GM21786 (cell line): ENCODE measurements at regions not wholly inside any gene's neighbourhood (a gene's known extent, or its start where the extent isn't known, plus 50 kb on each side); places are given as distances from the start of the nearest gene placed in this dataset.
A peak's percentile ranks its signal among the peaks of the same experiment; 100 is the strongest.

Experiments used
- ATAC-seq: cut with Tn5 transposase; IDR thresholded peaks from one replicate; pipeline ENCODE4 v1.9.1; 2021; ENCODE audit not compliant: unreplicated experiment

- ATAC-seq, result no peak
Measured at GRCh38 chr12:85568395-85569103, 267.7 kb downstream of the RASSF9 start.

- ATAC-seq, result no peak
Measured at GRCh38 chr12:85569261-85569660, 266.9 kb downstream of the RASSF9 start.

DNA sequence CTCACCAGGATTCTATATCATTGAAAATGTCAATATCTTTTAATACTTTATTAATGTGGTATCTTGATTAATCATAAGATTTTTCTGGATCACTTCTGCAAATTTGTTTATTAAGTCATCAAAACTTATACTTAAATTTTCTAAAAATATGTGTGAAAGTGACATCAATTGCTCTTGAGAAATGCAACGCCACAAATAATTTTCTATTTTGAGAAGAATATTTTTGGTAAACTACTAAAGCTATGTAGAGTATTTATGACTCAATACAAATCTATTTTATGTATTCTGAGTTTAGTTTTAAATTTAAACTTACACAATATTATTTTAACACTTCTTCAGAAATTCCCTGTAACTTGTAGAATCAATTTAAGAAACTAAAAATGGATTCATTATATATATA, 263.3 kb downstream of the RASSF9 start:
- no peak for ATAC-seq

DNA sequence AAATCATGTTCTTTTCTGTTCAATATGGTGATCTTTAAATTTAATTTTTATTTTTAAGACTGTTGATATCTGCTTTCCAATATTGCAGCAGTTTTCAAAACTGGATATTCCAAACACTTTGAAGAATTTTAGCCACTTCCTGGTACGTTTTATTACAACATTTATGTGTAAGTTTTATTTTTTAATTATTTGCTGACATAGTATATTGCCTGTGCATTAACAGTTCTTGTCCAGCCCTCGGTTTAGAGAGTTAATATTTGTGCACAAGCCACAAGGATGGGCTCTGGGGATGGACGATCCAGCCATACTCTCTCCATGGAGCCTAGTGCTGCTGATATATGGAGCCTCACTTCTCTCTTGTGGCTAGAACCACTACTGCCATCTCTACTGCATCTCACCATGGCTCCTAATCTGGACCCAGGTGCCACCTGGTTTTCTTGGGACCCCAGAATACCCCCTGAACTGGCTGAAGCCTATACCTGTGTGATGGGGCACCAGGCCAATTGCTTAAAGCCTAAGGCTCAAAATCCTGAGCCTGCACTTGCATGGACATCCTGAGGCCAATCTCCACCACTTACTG, 262.5 kb downstream of the RASSF9 start:
- ATAC-seq, result no peak

- ATAC-seq, result no peak
Measured at GRCh38 chr12:85574291-85574690, 261.9 kb downstream of the RASSF9 start.

DNA sequence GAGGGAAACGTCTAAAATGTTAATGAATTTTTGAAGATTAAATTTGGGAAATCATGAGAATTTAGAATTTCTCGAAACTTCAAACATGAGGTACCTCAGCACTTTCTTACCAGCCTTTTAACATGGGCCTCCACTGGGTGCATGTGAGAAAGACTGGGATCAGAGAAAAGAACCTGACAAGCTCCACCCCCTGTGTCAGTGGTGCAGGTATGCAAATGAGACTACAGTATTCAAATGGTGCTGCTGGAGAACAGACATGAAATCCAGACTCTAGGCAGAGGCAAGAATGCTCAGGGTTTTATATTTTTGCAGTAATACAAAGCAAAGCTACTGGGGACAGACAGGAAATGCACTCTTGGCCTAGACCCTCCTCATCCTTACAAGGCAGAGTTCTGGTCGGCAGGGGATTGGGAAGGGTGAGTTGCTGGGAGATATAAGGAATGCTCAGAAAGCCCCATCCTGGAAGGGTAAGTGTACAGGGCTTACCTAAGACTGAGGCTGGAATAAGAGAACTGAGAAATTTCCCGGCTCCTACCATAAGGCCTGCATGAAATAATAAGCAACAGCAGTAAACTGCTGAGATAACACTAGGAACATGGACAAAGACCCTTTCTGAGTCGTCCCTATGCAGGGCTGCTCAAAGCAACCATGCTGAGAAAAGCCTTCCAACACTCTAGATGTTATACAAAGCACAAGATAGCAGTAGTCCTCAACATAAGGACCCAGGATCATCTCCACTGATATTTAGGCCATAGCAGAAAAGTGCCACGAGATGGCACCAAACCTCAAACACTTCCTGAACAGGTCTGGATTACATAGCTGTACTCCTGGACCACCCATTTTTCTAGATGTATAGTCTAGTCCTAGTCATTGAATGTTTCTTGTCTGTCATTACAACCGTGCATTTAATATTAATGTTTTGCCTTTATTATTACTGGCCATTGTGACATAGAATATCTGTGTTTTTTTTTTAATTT, 260.8 kb downstream of the RASSF9 start:
- peak; percentile 98 for ATAC-seq

- no peak for ATAC-seq
Measured at GRCh38 chr12:85580562-85581168, 255.5 kb downstream of the RASSF9 start.

DNA sequence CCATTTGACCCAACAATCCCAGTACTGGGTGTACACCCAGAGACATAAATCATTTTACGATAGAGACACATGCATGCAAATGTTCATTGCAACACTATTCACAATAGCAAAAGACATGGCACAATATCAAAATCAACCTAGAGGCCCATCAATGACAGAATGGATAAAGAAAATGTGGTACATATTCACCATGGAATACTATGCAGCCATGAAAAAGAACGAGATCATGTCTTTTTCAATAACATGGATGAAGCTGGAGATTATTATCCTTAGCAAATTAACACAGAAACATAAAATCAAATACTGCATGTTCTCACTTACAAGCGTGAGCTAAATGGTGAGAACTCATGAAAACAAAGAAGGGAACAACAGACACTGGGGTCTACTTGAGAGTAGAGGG, 249.1 kb downstream of the RASSF9 start:
- ATAC-seq, result no peak

DNA sequence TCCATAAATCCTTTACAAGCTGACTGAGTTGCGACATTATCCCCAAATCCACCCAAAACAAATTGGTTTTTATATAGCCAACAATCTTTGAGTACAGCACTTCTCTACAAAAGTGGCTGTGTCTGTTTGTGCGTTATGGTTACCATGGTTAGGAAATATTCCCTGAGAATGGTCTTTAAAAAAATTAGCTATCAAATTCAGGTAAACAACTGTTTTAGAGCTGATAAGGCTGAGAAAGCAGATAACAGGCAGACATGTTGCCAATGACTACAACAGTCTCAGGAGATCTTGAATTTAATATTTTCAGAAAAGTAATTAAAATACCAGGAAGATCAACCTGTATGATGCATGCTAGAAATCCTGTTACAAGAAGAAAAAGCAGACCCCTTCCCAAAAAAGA, 248.0 kb downstream of the RASSF9 start:
- no peak for ATAC-seq

DNA sequence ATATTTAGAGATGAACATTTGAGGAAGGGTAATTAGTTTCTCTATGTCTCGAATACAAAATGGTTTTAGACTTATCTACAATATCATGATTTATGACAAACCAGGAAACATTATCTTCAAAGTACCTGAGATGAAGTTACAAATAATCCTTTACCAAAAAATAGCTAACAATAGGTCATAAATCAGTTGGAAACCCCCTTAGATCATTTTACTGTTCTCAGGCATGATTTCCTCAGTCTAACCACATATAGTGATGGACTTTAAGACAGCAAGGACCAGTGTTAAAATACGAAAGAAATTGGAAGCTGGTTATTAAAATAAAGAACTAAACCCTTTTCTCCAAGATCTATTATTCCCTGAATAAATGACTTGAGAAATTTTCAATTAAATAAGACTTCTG, 235.4 kb downstream of the RASSF9 start:
- ATAC-seq, result no peak

- no peak for ATAC-seq
Measured at GRCh38 chr12:85603556-85603955, 232.7 kb downstream of the RASSF9 start.

- no peak for ATAC-seq
Measured at GRCh38 chr12:85606455-85606854, 229.8 kb downstream of the RASSF9 start.

GRCh38 chr12:85609778-85610177, 226.4 kb downstream of the RASSF9 start:
- no peak for ATAC-seq

DNA sequence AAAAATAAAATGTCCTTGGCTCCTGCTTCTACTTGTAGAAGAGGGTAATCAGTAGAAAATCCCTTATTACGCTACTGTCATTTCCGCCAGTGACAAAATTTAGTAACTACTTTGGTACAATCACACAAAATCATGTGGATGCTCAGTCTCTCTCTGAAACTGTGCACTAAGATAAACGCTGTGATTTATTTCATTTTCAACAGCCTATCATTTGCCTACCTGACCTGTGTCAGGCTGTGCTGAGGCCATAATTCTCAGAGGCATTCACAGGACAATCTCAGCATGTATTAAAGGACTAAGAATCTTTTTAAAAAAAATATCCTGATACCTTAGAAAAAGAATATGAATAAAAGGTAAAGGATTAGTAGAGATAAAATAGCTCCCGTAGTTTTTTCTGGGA, 226.0 kb downstream of the RASSF9 start:
- ATAC-seq, result no peak

GRCh38 chr12:85616201-85616600, 220.0 kb downstream of the RASSF9 start:
- ATAC-seq, result no peak

GRCh38 chr12:85617307-85618091, 218.7 kb downstream of the RASSF9 start:
- ATAC-seq, result no peak

DNA sequence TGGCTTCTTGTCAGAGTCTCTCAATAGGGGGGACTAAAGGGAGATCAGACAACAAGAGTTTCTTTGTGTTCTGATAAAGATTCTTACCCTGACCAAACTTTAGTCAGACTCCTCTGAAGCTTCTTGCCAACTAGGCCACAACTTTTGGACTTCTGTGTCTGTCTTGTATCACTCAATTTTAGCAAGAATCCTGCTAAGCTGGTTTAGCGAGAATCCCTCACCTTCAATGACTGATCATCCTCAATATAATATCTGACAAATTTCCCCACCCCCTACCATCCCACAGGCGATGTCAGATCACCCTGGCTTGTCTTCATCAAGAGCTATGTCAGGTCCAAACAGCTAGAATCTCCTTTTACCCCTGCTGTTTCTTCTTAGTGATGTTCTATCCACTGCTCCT, 215.2 kb downstream of the RASSF9 start:
- ATAC-seq, result no peak

GRCh38 chr12:85623763-85624162, 212.4 kb downstream of the RASSF9 start:
- ATAC-seq, result no peak

DNA sequence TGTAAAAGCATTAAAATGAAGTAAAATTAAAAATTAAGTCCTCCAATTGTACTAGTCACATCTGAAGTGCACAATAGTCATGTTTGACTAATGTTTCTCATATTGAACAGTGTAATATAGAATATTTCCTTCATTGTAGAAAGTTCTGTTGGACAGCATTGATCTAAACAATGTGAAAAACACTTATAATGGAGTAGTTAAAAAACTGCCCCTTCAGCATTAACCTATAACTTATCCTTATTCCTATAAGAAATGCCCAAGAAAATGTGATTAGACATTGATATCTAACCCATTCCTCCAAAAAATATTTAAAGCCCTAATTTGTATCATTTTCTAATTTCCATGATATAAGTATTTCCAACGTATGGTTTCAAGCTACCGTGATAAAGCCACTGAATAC, 210.7 kb downstream of the RASSF9 start:
- ATAC-seq, result no peak

GRCh38 chr12:85626001-85626783, 210.0 kb downstream of the RASSF9 start:
- no peak for ATAC-seq
